SK-N-SH (cell line): ENCODE measurements at regions not wholly inside any gene's neighbourhood (a gene's known extent, or its start where the extent isn't known, plus 50 kb on each side); places are given as distances from the start of the nearest gene placed in this dataset.
A peak's percentile ranks its signal among the peaks of the same experiment; 100 is the strongest.

Source experiments
- CHD2 ChIP-seq: fragments of 150-350 bp; IDR thresholded peaks from 2 replicates; pipeline ENCODE4 v1.6.1; 2018; ENCODE audit warnings: low read length; ENCODE audit not compliant: partially characterized antibody
- CTCF ChIP-seq: fragments of 200-600 bp; sonication (generic); IDR thresholded peaks from 2 replicates; pipeline ENCODE4 v1.6.1; 2017; ENCODE audit warnings: antibody characterized with exemption, mild to moderate bottlenecking, moderate library complexity
- ELF1 ChIP-seq: IDR thresholded peaks from 2 replicates; pipeline ENCODE4 v1.4.0; 2012
- EZH2phosphoT487 ChIP-seq: fragments of 200-600 bp; sonication (generic); IDR thresholded peaks from 2 replicates; pipeline ENCODE4 v1.6.1; 2017; ENCODE audit warnings: low read depth, mixed run types, mild to moderate bottlenecking, antibody characterized with exemption, moderate library complexity, borderline replicate concordance
- MEF2A ChIP-seq: IDR thresholded peaks from 2 replicates; pipeline ENCODE4 v1.4.0; 2012; ENCODE audit warnings: low read depth, borderline replicate concordance
- NRF1 ChIP-seq: IDR thresholded peaks from 2 replicates; pipeline ENCODE4 v1.6.1; 2012; ENCODE audit warnings: low read depth, mild to moderate bottlenecking, low read length
- POLR2AphosphoS5 ChIP-seq: IDR thresholded peaks from 2 replicates; pipeline ENCODE4 v1.6.1; 2012; ENCODE audit warnings: low read depth, low read length
- SIN3A ChIP-seq: IDR thresholded peaks from 2 replicates; pipeline ENCODE4 v1.6.1; 2012; ENCODE audit warnings: low read depth, mild to moderate bottlenecking, low read length, moderate library complexity, borderline replicate concordance
- SMC3 ChIP-seq: IDR thresholded peaks from 2 replicates; pipeline ENCODE4 v1.6.1; 2012; ENCODE audit warnings: low read depth, low read length, improper control_type of control experiment
- TAF1 ChIP-seq: IDR thresholded peaks from 2 replicates; pipeline ENCODE4 v1.6.1; 2012; ENCODE audit warnings: low read depth, mild to moderate bottlenecking, low read length, moderate library complexity, borderline replicate concordance
- TEAD4 ChIP-seq: IDR thresholded peaks from 2 replicates; pipeline ENCODE4 v1.4.0; 2012; ENCODE audit warnings: mild to moderate bottlenecking, borderline replicate concordance; ENCODE audit not compliant: insufficient read depth
- YY1 ChIP-seq: IDR thresholded peaks from 2 replicates; pipeline ENCODE4 v1.4.0; 2012; ENCODE audit warnings: low read depth, mild to moderate bottlenecking

GRCh38 chr4:189436207-189436606, 504.5 kb upstream of the FRG1 start:
- TF ChIP-seq EZH2phosphoT487 (no peak), TAF1 (no peak), SIN3A (no peak), ELF1 (no peak), YY1 (no peak), POLR2AphosphoS5 (no peak), SMC3 (no peak), CTCF (peak; percentile 24; the same call in 1 of the 2 replicates), MEF2A (no peak), CHD2 (no peak), TEAD4 (no peak), NRF1 (no peak)
